Inferior parietal cortex (tissue), 1 donor: ENCODE measurements at regions not wholly inside any gene's neighbourhood (a gene's known extent, or its start where the extent isn't known, plus 50 kb on each side); places are given as distances from the start of the nearest gene placed in this dataset.
"Not testable (repeated sequence)": the region's sequence is repeated elsewhere in the genome, so short reads cannot be mapped to it uniquely, and the experiment has no call there.

Source experiments
- DNase-seq: peaks from one replicate; pipeline ENCODE4 v3.0.0-alpha.2; 2016; ENCODE audit errors: extremely low spot score

DNA sequence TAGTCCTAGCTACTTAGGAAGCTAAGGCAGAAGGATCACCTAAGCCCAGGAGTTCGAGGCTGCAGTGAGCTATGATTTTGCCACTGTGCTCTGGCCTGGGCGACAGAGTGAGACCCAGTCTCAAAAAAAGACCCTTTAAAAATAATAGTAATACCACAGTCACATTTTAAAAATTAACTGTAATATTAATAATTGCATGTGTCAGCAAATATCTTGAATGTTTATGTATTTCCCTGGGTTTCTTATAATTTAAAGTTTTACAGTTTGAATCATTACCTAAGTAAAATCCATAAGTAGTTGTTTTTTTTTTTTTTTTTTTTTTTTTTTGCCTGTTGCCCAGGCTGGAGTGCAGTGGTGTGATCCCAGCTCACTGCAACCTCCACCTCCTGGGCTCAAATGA, 69.2 kb downstream of the LYZL2 start:
- no peak for DNase-seq

DNA sequence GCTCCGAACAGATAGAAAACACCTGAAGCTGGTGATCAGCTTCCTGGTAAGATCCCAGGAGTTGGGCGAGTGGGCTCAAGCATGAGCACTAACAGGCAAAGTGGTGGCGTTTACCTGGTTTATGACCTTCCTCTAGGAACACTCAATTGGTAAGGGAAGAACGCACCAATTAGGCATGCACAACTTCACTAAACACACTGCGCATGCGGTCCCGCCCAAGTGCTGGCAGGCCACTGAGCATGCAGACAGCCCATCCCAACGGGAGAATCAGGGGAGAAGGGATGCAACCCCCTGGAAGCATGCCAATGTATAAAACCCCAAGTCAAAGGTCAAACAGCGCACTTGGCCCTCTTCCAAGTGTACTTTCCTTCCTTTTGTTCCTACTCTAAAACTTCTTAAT, 70.4 kb downstream of the LYZL2 start:
- no peak for DNase-seq

DNA sequence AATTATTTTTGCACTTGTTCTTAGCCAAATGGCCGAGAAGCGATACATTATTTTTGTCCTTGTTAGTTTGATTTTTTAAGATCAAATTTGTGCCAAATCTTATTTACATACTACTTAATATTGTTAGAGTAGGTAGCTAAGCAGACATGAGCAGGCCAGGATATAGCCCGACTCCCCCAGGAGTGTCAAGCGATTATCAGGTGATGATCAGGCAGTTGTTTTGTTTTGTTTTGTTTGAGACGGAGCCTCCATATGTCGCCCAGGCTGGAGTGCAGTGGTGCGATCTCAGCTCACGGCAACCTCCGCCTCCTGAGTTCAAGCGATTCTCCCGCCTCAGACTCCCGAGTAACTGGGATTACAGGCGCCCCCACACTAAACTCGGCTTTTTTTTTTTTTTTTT, 71.1 kb downstream of the LYZL2 start:
- no peak for DNase-seq

DNA sequence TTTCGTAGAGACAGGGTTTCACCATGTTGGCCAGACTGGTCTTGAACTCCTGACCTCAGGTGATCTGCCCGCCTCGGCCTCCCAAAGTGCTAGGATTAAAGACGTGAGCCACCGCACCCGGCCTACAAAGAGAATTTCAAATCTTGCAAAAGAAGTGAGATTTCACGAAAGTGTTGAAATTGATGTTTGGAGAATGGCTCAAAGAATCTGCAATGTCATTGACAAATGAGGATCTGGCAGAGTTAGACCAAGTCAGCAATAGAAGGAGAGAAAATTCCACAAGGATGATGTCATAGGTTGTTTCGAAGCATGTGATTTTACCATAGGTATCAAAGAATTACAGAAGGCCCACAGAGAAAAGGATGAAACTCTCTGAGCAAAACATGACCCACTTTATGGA, 71.7 kb downstream of the LYZL2 start:
- DNase-seq = no peak

DNA sequence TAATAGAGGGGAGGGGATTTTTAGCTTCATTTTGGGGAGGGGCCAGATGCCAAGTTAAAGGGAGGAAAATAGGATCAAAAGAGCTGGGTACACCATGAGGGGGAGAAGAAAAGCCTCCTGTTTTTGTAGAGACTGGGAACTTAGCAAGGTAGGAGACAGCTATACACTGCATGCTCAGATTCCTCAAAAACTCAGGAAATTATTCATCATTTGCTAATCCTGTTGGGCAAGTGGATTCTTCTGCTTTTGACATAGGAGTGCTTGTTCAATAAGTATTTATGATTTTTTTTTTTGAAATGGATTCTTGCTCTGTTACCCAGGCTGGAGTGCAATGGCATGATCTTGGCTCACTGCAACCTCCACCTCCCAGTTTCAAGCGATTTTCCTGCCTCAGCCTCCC, 73.4 kb downstream of the LYZL2 start:
- no peak for DNase-seq

DNA sequence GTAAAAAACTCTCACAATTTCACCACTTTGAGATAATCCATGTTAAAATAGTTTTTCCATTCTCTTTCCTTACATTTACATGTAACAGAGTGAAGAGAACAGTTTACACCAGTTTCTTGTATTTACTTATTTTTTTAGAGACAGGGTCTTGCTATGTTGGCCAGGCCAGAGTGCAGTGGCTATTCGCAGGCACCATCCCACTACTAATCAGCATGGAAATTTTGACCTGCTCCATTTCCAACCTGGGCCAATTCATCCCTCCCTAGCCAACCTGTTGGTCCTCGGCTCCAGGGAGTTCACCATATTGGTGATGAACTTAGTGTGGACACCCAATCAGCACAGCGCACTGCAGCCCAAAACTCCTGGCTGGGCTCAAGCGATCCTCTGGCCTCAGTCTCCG, 74.1 kb downstream of the LYZL2 start:
- DNase-seq = no peak

DNA sequence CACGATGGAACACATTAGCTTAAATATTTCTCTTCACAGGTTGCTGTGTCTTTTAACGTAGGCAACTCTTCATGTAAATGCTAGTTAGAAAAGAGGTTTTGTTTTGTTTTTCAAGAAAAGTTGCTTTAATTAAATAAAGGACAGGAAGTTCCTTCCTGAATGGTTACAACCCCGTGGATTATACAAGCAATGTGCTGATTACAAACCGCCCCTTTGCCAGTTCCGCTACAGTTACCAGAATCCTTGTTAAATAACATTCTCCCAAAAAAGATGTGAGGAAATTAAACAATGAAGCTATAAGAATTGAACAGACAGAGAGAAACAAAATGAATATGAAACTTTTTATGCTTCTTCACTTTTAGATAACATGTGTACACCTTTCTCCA, 75.1 kb downstream of the LYZL2 start:
- no peak for DNase-seq

DNA sequence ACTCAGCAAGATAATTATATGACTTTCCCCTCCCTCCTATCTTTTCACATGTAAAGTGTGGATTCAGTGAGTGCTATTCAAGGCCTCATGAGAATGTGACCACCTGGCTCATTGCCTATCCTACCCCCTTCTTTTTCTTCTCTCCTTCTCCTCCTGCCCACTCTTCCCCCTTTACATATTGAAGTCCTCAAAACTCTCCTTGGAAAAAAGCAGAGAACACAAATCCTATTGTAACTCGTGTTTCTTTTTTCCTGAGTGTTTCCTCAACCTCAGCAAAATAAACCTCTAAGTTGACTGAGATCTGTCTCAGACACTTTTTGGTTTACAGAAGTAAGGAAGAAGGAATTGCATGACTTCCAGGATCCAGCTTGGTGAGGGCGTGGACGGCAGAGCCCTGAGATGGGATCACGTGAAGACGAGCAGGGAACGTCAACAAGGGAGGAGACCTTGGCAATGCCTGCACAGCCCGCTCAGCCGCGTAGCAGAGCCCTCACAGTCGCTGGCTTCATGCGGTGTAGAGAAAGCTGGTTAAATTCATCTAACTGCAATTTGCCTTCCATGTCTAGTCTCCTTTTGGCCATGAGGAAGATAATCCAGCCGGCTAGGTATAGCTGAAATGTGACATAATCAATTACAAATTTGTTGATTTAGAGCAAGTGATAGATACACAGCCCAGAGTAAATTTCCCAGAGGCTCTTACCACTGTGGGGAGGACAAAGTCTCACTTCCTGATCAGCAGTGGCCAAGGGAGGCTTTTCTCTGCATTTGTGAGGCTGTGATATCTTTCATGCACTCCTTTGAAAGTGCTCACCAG, 75.7 kb downstream of the LYZL2 start:
- DNase-seq = peak; percentile 20

DNA sequence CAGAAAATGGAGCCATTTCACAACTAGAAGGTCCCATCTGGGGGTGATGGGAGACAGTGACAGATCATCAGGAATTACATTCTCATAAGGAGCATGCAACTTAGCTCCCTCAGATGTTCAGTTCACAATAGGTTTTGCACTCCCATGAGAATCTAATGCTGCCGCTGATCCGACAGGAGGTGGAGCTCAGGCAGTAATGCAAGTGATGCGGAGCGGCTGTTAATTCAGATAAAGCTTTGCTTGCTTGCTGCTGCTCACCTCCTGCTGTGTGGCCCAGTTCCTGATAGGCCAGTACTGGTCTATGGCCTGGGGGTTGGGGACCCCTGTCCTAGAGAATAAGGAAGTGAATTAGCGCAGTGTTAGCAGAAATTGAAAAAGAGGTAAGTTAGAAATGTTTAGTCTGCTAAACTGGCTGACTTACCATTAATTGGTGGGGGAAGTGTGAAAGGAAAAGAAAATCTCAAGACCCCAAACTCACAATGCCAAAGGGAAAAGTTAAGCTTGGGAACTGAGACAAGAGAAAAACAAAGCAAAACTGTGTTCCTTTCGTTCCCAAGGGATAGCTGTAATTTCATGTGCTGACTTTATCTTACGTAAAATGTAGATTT, 76.4 kb downstream of the LYZL2 start:
- peak; percentile 41 for DNase-seq

DNA sequence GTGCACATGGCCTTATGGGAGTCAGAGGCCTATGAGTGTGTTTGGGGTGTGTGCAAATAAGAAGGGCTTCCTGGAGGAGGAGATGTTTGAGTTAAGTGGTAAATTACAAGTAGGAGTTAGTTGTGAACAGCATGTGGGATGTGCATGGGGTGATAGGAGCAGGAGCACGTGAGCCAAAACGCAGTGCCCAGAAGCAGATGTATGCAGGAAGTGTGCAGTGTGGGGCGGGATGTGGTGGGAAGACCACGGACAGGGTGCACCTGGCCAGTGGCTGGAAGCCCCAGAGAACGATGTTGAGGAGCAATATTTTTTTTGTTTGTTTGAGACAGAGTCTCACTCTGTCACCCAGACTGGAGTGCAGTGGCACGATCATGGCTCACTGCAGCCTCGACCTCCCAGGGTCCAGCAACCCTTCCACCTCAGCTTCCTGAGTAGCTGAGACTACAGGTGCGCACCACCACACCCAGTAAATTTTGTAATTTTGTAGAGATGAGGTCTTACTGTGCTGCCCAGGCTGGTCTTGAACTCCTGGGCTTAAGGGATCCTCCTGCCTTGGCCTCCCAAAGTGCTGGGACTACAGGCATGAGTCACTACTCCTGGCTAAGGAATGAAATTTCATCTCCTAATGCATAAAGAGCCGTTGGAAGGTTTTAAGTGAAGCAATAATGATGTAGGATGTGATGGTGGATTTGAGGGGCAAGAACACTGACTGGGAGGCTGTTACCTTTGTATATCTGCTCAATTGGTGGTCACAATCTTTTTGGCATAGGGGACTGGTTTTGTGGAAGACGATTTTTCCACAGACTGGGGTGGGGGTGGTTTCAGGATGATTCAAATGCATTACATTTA, 78.4 kb downstream of the LYZL2 start:
- no peak for DNase-seq

DNA sequence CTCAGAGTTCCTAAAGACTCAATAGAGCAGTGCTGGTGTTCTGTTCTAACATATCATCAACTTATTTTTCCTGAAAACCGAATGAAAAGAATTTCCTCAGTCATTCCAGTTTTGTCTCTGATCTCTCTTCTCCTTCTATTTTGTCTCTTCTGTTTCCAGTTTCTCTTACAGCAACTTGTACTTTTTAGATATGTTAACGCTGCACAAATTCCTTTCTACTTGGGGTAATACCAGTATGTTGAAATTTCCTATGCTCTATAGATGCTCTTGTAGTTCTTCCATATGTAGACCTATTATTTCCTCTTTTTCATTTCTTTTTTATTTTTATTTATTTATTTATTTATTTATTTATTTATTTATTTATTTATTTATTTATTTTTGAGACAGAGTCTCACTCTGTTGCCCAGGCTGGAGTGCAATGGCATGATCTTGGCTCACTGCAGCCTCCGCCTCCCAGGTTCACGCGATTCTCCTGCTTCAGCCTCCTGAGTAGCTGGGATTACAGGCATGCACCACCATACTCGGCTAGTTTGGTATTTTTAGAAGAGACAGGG, 80.3 kb downstream of the LYZL2 start:
- not testable (repeated sequence) for DNase-seq

DNA sequence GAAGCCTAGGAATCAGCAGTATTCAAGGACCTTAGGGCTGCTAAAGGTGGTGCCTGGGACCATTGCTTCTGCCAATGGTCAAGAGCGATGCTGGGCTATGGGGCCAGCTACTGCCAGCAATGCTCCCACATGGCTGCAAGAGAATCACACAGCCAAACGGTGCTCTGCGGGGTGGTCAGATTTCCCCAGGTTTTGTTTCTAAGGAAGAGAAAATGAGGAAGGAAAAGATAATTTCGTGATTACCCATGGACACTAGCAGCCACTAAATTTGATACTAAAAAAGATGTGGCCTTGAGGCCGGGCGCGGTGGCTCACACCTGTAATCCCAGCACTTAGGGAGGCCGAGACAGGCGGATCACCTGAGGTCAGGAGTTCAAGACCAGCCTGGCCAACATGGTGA, 83.0 kb downstream of the LYZL2 start:
- DNase-seq = no peak

DNA sequence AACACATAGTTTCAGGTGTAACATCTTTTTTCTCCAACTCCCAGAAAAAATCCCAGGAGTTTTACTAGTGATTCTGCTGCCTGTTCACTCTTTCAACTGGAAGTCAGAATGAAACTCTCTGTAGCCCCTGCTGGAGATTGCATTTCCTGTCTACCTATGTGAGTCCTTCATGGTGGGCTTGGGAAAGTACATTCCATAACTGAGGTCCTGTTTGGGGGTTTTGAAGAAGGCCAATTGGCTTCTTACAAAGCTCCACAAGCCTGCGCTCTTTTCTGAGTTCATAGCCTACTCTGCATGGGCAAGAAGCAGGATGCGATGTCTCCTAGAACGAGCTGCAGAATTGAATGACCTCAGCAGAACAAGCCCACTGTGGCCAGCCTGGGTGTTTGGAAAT, 86.7 kb downstream of the LYZL2 start:
- DNase-seq = no peak

DNA sequence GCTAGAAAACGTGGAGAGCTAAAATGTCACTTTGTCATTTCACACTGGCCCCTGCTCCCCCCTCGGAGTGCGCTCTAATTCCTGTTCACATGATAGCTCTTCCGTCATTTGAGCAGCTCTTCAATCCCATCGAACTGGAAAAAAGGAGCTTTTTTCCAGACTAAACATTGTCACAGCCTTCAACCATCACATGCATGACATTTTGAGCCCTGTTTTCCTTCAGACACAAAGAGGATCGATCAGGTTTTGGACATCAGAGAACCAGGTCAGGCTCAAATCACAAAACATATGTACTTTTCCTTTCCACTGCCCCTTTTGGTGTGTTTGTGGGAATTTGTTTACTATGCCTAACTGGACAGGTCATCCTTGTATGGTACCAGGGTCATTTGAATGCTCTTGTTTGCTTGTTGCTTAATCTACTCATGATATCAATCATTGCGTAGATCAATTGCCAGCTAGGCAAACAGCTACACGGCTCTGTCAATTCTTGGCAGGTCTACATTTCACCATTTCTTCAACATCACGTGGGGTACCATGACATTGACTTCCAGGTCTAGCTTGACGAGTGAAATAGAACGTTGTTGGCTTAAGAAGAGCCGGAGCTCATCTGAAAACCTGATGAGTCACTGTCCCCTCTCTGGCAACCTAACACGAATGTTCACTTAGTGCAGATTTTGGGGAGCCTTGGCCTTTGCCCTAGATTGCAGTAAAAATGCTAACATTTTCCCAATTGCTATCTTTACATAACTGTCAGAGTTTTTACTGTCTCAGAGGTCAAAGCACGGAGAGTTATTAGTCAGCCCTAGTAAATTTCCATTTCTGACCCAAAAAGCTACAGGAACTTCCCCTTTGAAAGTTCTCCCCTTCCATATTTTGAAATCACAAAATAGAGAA, 87.3 kb downstream of the LYZL2 start:
- DNase-seq = no peak

DNA sequence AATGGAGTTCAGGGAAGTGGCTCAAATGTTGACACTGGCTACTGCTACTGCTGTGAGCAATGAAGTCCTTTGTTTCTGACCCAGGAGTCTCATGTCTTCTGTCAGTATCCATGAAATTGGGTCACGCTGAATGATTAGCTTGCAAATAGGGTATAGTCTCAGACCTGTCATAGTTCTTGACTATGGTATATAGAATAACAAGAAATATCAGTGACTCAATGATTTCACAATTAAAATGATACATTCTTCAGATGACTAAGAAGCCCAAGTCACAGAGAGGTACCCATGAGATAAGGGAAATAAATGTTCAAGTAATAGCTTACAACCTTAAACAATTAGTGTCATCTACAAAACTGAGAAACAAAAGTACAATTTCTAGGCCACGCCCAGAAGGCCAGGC, 89.3 kb downstream of the LYZL2 start:
- DNase-seq = no peak

DNA sequence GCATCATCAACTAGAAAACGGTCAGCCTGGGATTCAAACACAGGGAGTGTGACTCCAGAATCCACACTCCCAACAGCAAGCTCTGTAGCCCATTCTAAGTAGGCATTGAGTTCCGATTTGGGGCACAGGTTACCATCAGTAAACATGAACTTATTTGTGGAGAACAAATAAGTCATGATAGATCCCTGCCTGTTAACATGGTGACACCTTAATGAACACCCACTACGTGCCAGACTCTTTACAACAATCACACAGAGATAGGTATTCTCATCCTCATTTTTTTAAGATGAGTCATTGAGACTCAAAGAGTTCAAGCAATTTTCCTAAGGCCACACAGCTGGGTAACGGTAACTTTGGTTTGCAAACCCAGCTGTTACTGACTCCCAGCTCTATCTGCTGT, 91.5 kb downstream of the LYZL2 start:
- DNase-seq = no peak

DNA sequence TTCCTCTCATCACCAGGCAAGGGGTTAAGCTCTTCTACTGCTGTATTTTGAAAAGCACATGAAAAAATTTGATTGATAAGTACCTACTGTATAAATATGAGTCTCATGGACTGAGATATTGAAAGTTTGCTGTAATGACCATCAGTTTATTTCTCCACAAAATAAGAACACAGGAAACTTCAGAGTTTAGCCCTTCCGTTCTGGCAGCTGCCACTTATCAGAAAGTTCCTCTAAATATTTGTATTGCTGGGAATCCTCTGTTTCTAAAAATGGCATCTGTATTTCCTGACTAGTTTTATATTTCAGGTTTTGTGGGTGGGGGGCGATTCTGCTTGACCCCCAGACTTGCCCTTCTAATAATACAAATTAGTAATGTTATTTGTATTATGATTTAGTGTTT, 92.0 kb downstream of the LYZL2 start:
- no peak for DNase-seq

DNA sequence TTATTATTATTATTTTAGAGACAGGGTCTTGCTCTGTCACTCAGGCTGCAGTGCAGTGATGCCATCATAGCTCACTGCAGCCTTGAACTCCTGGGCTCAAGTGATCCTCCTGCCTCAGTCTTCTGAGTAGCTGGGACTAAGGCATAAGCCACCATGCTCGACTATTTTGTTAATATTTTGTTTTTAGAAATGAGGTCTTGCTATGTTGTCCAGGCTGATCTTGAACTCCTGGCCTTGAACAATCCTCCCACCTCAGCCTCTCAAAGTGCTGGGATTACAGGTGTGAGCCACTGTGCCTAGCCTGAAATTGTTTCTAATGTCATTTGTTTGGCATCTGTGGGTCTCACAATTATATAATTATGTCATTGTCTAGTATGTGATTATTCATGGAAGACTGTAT, 92.4 kb downstream of the LYZL2 start:
- DNase-seq = not testable (repeated sequence)

DNA sequence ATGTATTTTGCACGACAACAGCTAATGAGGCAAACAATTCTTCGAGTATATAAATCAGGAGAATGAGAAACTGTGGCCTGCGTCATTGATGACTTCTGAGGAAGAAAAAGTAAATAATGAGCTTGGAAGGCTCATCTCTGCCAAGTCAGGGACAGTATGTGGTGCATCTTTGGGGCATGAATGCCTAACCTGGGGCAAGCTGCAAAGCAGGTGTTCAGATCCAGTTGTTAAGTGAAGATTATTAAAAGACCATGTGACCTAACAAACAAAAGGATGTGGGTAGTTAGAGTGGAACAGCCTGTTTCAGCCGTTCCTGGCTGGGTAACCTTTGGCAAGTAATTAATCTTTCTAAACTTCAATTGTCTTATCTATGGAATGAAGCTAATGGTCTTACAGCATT, 93.0 kb downstream of the LYZL2 start:
- no peak for DNase-seq

DNA sequence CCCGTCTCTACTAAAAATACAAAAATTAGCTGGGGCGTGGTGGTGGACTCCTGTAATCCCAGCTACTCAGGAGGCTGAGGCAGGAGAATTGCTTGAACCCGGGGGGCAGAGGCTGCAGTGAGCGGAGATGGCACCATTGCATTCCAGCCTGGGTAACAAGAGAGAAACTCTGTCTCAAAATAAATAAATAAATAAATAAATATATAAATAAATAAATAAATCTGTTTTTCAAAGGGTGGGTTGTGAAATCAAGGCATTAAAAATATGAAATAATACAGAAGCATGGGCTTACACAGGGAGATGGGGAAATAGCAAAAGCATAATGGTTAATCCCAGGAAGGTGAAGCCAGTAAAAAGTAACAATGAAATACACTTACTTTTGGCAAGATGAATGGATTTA, 93.9 kb downstream of the LYZL2 start:
- no peak for DNase-seq

DNA sequence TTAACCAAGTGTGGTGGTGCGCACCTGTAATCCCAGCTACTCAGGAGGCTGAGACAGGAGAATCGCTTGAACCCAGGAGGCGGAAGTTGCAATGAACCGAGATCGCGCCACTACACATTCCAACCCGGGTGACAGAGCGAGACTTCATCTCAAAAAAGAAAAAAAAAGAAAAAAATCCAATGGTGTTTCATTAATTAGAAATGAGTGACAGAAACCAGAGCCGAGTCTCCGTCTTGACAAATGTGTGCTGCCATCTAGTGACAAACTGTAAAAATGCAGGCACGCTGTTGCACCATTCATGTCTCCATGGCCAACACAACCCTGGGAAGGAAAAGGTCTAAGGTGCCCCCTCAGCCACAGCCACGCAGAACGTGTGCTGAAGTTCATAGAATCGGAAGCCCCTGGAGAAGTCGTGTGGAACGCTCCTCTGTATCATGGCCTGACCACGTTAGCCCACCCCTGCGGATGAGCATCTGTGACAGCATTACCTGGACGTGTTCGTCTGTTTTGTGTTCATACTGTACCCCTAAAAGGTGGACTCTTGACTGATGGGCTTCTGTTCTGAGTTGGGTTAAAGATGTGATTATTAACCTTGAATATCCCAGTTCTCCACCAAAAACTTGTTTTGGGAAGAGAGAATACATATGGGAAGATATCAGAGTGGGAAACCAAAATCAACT, 94.9 kb downstream of the LYZL2 start:
- DNase-seq = peak; percentile 88
